Prostate gland (tissue), 2 donors: ENCODE measurements at regions not wholly inside any gene's neighbourhood (a gene's known extent, or its start where the extent isn't known, plus 50 kb on each side); places are given as distances from the start of the nearest gene placed in this dataset.

Experiments used
- POLR2A ChIP-seq: fragments of 450-650 bp; IDR thresholded peaks from one replicate; pipeline ENCODE4 v1.6.1; 2016; ENCODE audit warnings: antibody characterized with exemption, mild to moderate bottlenecking
- TF ChIP-seq, protein P1 (sequence below), 4 experiments: fragments of 200-600 bp in 2 of 4; fragments of 450-650 bp in 2 of 4; sonication (generic) in 2 of 4; IDR thresholded peaks; 1 replicate in 3 of 4; 2 replicates in 1 of 4; pipeline ENCODE4 v1.5.1; 2016 to 2019; ENCODE audit warnings: antibody characterized with exemption in 4 of 4, mild to moderate bottlenecking in 2 of 4, moderate library complexity in 2 of 4

DNA sequence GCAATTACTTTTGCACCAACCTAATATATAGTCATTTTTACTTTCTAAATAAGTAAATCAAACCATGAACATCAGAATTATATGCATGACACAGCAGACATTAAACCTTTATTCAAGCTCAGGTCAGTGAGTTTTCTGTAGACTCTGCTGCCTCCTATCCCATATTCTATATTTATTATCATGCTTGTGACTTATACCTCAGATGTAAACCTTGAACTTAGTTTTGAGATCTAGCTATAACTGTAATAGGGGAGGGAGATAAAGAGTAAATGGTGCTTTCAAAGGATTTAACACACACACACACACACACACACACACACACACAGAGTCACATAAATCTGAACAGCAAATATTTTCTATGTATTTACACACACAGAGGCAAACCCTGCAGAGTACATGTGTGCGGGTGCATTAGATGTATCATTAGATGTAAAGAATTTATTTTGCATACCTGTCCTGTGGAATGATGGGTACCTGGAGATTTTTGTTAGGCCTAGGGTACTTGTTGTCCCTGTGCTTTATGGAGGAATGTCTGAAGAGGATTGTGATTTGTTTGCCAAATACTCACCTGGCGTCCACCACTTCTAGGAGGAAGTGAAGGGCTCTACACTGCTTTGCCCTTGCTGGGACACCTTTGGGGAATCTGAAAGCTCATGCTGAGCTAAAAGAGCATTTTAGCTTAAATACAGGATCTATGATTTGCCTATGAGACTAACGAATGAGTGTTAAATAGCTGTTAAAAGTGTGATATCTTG, 521.9 kb downstream of the KLF5 start:
- TF ChIP-seq POLR2A: no peak
- TF ChIP-seq, protein P1, sequence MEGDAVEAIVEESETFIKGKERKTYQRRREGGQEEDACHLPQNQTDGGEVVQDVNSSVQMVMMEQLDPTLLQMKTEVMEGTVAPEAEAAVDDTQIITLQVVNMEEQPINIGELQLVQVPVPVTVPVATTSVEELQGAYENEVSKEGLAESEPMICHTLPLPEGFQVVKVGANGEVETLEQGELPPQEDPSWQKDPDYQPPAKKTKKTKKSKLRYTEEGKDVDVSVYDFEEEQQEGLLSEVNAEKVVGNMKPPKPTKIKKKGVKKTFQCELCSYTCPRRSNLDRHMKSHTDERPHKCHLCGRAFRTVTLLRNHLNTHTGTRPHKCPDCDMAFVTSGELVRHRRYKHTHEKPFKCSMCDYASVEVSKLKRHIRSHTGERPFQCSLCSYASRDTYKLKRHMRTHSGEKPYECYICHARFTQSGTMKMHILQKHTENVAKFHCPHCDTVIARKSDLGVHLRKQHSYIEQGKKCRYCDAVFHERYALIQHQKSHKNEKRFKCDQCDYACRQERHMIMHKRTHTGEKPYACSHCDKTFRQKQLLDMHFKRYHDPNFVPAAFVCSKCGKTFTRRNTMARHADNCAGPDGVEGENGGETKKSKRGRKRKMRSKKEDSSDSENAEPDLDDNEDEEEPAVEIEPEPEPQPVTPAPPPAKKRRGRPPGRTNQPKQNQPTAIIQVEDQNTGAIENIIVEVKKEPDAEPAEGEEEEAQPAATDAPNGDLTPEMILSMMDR (IDR thresholded peaks at IDR 0.05): no peak
